MM.1S (cell line): ENCODE measurements at regions not wholly inside any gene's neighbourhood (a gene's known extent, or its start where the extent isn't known, plus 50 kb on each side); places are given as distances from the start of the nearest gene placed in this dataset.

Experiments used
- CTCF ChIP-seq: fragments of 300-600 bp; sonication (generic); IDR thresholded peaks from 2 replicates; pipeline ENCODE4 v1.5.1; 2016; ENCODE audit warnings: antibody characterized with exemption, low read length, mixed read lengths
- EZH2 ChIP-seq: fragments of 300-600 bp; sonication (generic); optimal IDR thresholded peaks from 2 replicates; pipeline ENCODE3; 2017; ENCODE audit warnings: low read depth, mild to moderate bottlenecking, antibody characterized with exemption, low read length, mixed read lengths
- EZH2phosphoT487 ChIP-seq: fragments of 300-600 bp; sonication (generic); IDR thresholded peaks from 2 replicates; pipeline ENCODE4 v1.6.1; 2018; ENCODE audit warnings: antibody characterized with exemption, low read length

- no peak for TF ChIP-seq CTCF
- no peak for TF ChIP-seq EZH2
- no peak for TF ChIP-seq EZH2phosphoT487
Measured at GRCh38 chr6:74860456-74860855, 345.4 kb downstream of the COL12A1 start.
